HEK293T (cell line): ENCODE measurements at regions not wholly inside any gene's neighbourhood (a gene's known extent, or its start where the extent isn't known, plus 50 kb on each side); places are given as distances from the start of the nearest gene placed in this dataset.

Source experiments
- FOXM1 ChIP-seq: fragments of 450-650 bp; IDR thresholded peaks from 2 replicates; pipeline ENCODE4 v1.6.1; 2017; ENCODE audit warnings: mild to moderate bottlenecking, borderline replicate concordance
- SUZ12 ChIP-seq: fragments of 450-650 bp; IDR thresholded peaks from 2 replicates; pipeline ENCODE4 v1.6.1; 2016; ENCODE audit warnings: mild to moderate bottlenecking

DNA sequence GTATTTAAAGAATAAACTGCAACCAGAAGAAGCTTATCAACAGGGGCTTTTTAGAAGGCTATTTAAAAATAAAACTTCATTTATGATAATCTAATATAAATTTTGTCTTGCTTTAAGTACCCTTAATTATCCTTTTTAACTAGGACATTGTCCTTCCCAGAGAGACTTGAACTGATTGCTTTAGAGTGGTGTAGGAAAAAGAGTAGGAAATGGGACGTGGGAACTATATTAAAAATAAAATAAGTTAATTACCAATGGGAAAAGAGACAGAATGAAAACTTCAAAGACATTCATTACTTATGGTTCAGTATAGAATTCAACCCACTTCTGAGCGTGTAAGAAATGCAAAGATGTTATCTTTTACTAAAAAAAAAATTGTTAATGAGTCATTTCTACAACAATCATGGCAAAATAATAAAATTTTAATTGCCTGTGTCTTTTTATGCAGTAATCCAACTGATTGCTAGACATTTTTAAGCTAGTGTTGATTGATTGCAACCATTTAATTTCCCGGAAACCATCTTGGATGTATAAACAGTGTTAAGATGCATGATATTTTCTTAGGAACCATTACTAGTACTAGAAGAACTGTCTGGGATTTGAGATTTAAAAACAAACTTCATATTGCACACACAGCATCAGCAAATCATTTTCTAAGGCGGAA is 298.8 kb upstream of the UMPS start:
- TF ChIP-seq SUZ12 (no peak), FOXM1 (no peak)
